Fibroblast of lung (primary cell): ENCODE measurements at regions not wholly inside any gene's neighbourhood (a gene's known extent, or its start where the extent isn't known, plus 50 kb on each side); places are given as distances from the start of the nearest gene placed in this dataset.

Source experiments
- DNase-seq, 2 donors: peaks; one replicate each; pipeline versions ENCODE4 v3.0.0 to v3.0.0-alpha.2; 2010; ENCODE audit warnings: low read depth in 2 of 2
- H2AFZ ChIP-seq: 2 replicates; pipeline ENCODE4 v1.5.1; 2012; ENCODE audit warnings: low read length, control low read depth, inconsistent platforms
- H3K27ac ChIP-seq: 2 replicates; pipeline ENCODE4 v1.5.1; 2011; ENCODE audit warnings: low read length, control low read depth; ENCODE audit not compliant: insufficient read depth
- H3K27me3 ChIP-seq: 2 replicates; pipeline ENCODE4 v1.5.1; 2011; ENCODE audit warnings: mild to moderate bottlenecking, low read length; ENCODE audit not compliant: control insufficient read depth, insufficient read depth
- H3K36me3 ChIP-seq: 2 replicates; pipeline ENCODE4 v1.5.1; 2011; ENCODE audit warnings: low read length; ENCODE audit not compliant: control insufficient read depth, insufficient read depth
- H3K4me1 ChIP-seq: 2 replicates; pipeline ENCODE4 v1.5.1; 2011; ENCODE audit warnings: low read length; ENCODE audit not compliant: control insufficient read depth, insufficient read depth; ENCODE audit errors: extremely low read depth
- H3K4me2 ChIP-seq: 2 replicates; pipeline ENCODE4 v1.5.1; 2011; ENCODE audit warnings: low read length, control low read depth; ENCODE audit not compliant: insufficient read depth; ENCODE audit errors: extremely low read depth
- H3K4me3 ChIP-seq, 4 experiments: fragments of 200-600 bp in 1 of 4; sonication (generic) in 1 of 4; replicated peaks in 1 of 4; 2 replicates each; pipeline ENCODE4 v1.5.1; 2011 to 2016; ENCODE audit warnings: low read length in 4 of 4, low read depth in 3 of 4, mild to moderate bottlenecking in 3 of 4, control low read depth in 2 of 4, inconsistent platforms in 1 of 4, mixed read lengths in 1 of 4; ENCODE audit not compliant: insufficient read depth in 1 of 4; ENCODE audit errors: control extremely low read depth in 1 of 4
- H3K79me2 ChIP-seq: 2 replicates; pipeline ENCODE4 v1.5.1; 2012; ENCODE audit warnings: mild to moderate bottlenecking, low read length, inconsistent platforms; ENCODE audit not compliant: control insufficient read depth, insufficient read depth
- H3K9ac ChIP-seq: 2 replicates; pipeline ENCODE4 v1.5.1; 2011; ENCODE audit warnings: mild to moderate bottlenecking, low read length, control low read depth; ENCODE audit not compliant: insufficient read depth
- H3K9me3 ChIP-seq: 2 replicates; pipeline ENCODE4 v1.5.1; 2012; ENCODE audit warnings: low read depth, low read length; ENCODE audit not compliant: control insufficient read depth, insufficient read depth
- H4K20me1 ChIP-seq: 2 replicates; pipeline ENCODE4 v1.5.1; 2011; ENCODE audit warnings: low read length; ENCODE audit not compliant: control insufficient read depth, insufficient read depth; ENCODE audit errors: extremely low read depth
- CTCF ChIP-seq, 2 donors: IDR thresholded peaks in 1 of 2; conservative IDR thresholded peaks in 1 of 2; 1 replicate in 1 of 2; 2 replicates in 1 of 2; pipeline ENCODE4 v1.5.1; 2011 to 2012; ENCODE audit warnings: low read length in 2 of 2, control low read depth in 1 of 2, inconsistent platforms in 1 of 2, low read depth in 1 of 2, mild to moderate bottlenecking in 1 of 2
- EZH2 ChIP-seq: IDR thresholded peaks from 2 replicates; pipeline ENCODE4 v1.5.1; 2012; ENCODE audit warnings: low read length, control low read depth, mild to moderate bottlenecking; ENCODE audit errors: missing control alignments

GRCh38 chr13:97720896-97721295, 232.6 kb upstream of the IPO5 start:
- H3K9me3 ChIP-seq: no peaks in the 10 kb centered on the region
- H3K27me3 ChIP-seq: no peaks in the 10 kb centered on the region
- no peaks in the 10 kb centered on the region for H3K4me1 ChIP-seq
- TF ChIP-seq CTCF (conservative IDR thresholded peaks at IDR 0.05 in 1 of 2, IDR thresholded peaks at IDR 0.05 in 1 of 2; ENCODE audit: low read depth in 1 of 2, low read length in 2 of 2) (no peak), EZH2 (no peak)
- no peak for DNase-seq
- no peak overlapping the region for H3K9ac ChIP-seq
- no peaks in the 10 kb centered on the region for H3K79me2 ChIP-seq
- no peaks in the 10 kb centered on the region for H3K36me3 ChIP-seq
- no peaks in the 10 kb centered on the region for H4K20me1 ChIP-seq
- no peak overlapping the region for H3K27ac ChIP-seq
- no peak overlapping the region for H2AFZ ChIP-seq
- H3K4me3 ChIP-seq: no peak overlapping the region
- no peak overlapping the region for H3K4me2 ChIP-seq

GRCh38 chr13:97723655-97724054, 229.8 kb upstream of the IPO5 start:
- Histone ChIP-seq H3K27ac (no peak overlapping the region), H3K4me1 (no peaks in the 10 kb centered on the region), H3K27me3 (no peaks in the 10 kb centered on the region), H3K4me3 (no peak overlapping the region), H3K36me3 (no peaks in the 10 kb centered on the region), H3K9me3 (no peaks in the 10 kb centered on the region), H3K9ac (no peak overlapping the region), H3K4me2 (no peak overlapping the region), H2AFZ (no peak overlapping the region), H3K79me2 (no peaks in the 10 kb centered on the region), H4K20me1 (no peaks in the 10 kb centered on the region)
- no peak for DNase-seq
- TF ChIP-seq EZH2: no peak
- no peak for TF ChIP-seq CTCF (conservative IDR thresholded peaks at IDR 0.05 in 1 of 2, IDR thresholded peaks at IDR 0.05 in 1 of 2; ENCODE audit: low read depth in 1 of 2, low read length in 2 of 2)

GRCh38 chr13:97724450-97724849, 229.0 kb upstream of the IPO5 start:
- no peak for TF ChIP-seq EZH2
- no peak for TF ChIP-seq CTCF (conservative IDR thresholded peaks at IDR 0.05 in 1 of 2, IDR thresholded peaks at IDR 0.05 in 1 of 2; ENCODE audit: low read depth in 1 of 2, low read length in 2 of 2)
- Histone ChIP-seq H3K4me1 (no peaks in the 10 kb centered on the region), H3K9ac (no peak overlapping the region)

More at GRCh38 chr13:97724450-97724849, 229.0 kb upstream of the IPO5 start:
- Histone ChIP-seq H3K9me3 (no peaks in the 10 kb centered on the region), H3K79me2 (no peaks in the 10 kb centered on the region), H3K4me2 (no peak overlapping the region), H2AFZ (no peak overlapping the region), H3K27me3 (no peaks in the 10 kb centered on the region), H3K36me3 (no peaks in the 10 kb centered on the region), H3K4me3 (no peak overlapping the region), H3K27ac (no peak overlapping the region), H4K20me1 (no peaks in the 10 kb centered on the region)
- no peak for DNase-seq
